ENCODE measurements at regions not wholly inside any gene's neighbourhood (a gene's known extent, or its start where the extent isn't known, plus 50 kb on each side); places are given as distances from the start of the nearest gene placed in this dataset.

- H3K4me3 ChIP-seq = no peak overlapping the region
- H3K4me1 ChIP-seq = no peaks in the 10 kb centered on the region
- CTCF ChIA-PET = no interaction called here
- no peak overlapping the region for H3K27ac ChIP-seq
- TF ChIP-seq PHF8 (IDR thresholded peaks at IDR 0.05; ENCODE audit: borderline replicate concordance, low read depth) = no peak
- no peak for TF ChIP-seq HOXB5 (CRISPR knock-in tag; IDR thresholded peaks at IDR 0.05)
- no peak for TF ChIP-seq MYC (IDR thresholded peaks at IDR 0.05; ENCODE audit: borderline replicate concordance, low read length)
- TF ChIP-seq HOXA7 (CRISPR knock-in tag; IDR thresholded peaks at IDR 0.05) = no peak
- no peak for TF ChIP-seq RARB (CRISPR knock-in tag; IDR thresholded peaks at IDR 0.05)
- TF ChIP-seq CBX8 (IDR thresholded peaks at IDR 0.05) = no peak
- no peak for TF ChIP-seq FOSL2 (IDR thresholded peaks at IDR 0.05)
- no peak for TF ChIP-seq FOSL2 (CRISPR knock-in tag; IDR thresholded peaks at IDR 0.05)
- no peak for TF ChIP-seq CBX2 (IDR thresholded peaks at IDR 0.05; ENCODE audit: borderline replicate concordance, low read depth)
- no peak for TF ChIP-seq ZSCAN20 (CRISPR knock-in tag; IDR thresholded peaks at IDR 0.05)
- TF ChIP-seq EP300 (IDR thresholded peaks at IDR 0.05) = no peak
- TF ChIP-seq KDM5A (IDR thresholded peaks at IDR 0.05) = no peak
- no peak for TF ChIP-seq BHLHE40 (IDR thresholded peaks at IDR 0.05; ENCODE audit: low read depth, low read length)
- no peak for TF ChIP-seq CEBPB (IDR thresholded peaks at IDR 0.05)
- no peak for TF ChIP-seq ELK1 (IDR thresholded peaks at IDR 0.05; ENCODE audit: low read depth, low read length)
- no peak for TF ChIP-seq HOXB13 (CRISPR knock-in tag; IDR thresholded peaks at IDR 0.05; ENCODE audit: low read depth)
- no peak for TF ChIP-seq SREBF2 (IDR thresholded peaks at IDR 0.05)
- ATAC-seq = no peak
- no peak overlapping the region for H3K4me2 ChIP-seq
- POLR2A ChIA-PET = no interaction called here
- DNase-seq (ENCODE audit: low read depth in 1 of 2, low spot score in 1 of 2) = no peak
- 4% methylated on average over 1 of the region's 1 CpG for WGBS (ENCODE audit: missing lambda C conversion rate)
- no peaks in the 10 kb centered on the region for H3K9me3 ChIP-seq
- FAIRE-seq = no peak
Observed at GRCh38 chr4:136664988-136665387, 867.3 kb downstream of the PCDH18 start.

- Histone ChIP-seq H3K4me3 (no peak overlapping the region), H3K4me2 (no peak overlapping the region), H3K4me1 (no peaks in the 10 kb centered on the region), H3K9me3 (no peaks in the 10 kb centered on the region), H3K27ac (no peak overlapping the region)
- DNase-seq (ENCODE audit: low read depth in 1 of 2, low spot score in 1 of 2) (no peak), FAIRE-seq (no peak), ATAC-seq (no peak)
- ChIA-PET CTCF (no interaction called here), POLR2A (no interaction called here)
- TF ChIP-seq HEYL (CRISPR knock-in tag; IDR thresholded peaks at IDR 0.05) (no peak), SREBF2 (IDR thresholded peaks at IDR 0.05) (no peak), FOSL2 (IDR thresholded peaks at IDR 0.05) (no peak), FOSL2 (CRISPR knock-in tag; IDR thresholded peaks at IDR 0.05) (no peak), USF2 (IDR thresholded peaks at IDR 0.05) (no peak), RNF2 (IDR thresholded peaks at IDR 0.05; ENCODE audit: borderline replicate concordance, low read depth) (no peak), MAX (IDR thresholded peaks at IDR 0.05) (no peak), HES2 (IDR thresholded peaks at IDR 0.05) (no peak), CEBPB (IDR thresholded peaks at IDR 0.05) (no peak), PHF8 (IDR thresholded peaks at IDR 0.05; ENCODE audit: borderline replicate concordance, low read depth) (no peak)
- 8% methylated on average over 1 of the region's 1 CpG for WGBS (ENCODE audit: missing lambda C conversion rate)
Observed at GRCh38 chr4:136662539-136662938, 869.8 kb downstream of the PCDH18 start.

GRCh38 chr4:136653640-136654406, 878.5 kb downstream of the PCDH18 start:
- WGBS (ENCODE audit: missing lambda C conversion rate) = 43% methylated on average over 7 of the region's 7 CpGs
- no peak for ATAC-seq
- DNase-seq (ENCODE audit: low read depth in 1 of 2, low spot score in 1 of 2) = no peak
- TF ChIP-seq REST (IDR thresholded peaks at IDR 0.05) (no peak), RARB (CRISPR knock-in tag; IDR thresholded peaks at IDR 0.05) (no peak), HOXA7 (CRISPR knock-in tag; IDR thresholded peaks at IDR 0.05) (no peak), CTCF (IDR thresholded peaks at IDR 0.05) (no peak), NR3C1 (IDR thresholded peaks at IDR 0.05) (no peak), ESRRA (IDR thresholded peaks at IDR 0.05; ENCODE audit: borderline replicate concordance, low read length) (no peak), MAFK (IDR thresholded peaks at IDR 0.05; ENCODE audit: partially characterized antibody) (peak; percentile 33)
- Histone ChIP-seq H3K4me1 (0 out of 3 replicates have a peak, but pooled peaks cover 3% of the 10 kb centered on the region), H3K4me3 (no peak overlapping the region), H3K27ac (no peak overlapping the region), H3K9me3 (no peaks in the 10 kb centered on the region), H3K4me2 (no peak overlapping the region)
- ChIA-PET CTCF (no interaction called here), POLR2A (no interaction called here)
- no peak for FAIRE-seq

Measured in A549 (cell line).